ENCODE measurements at regions not wholly inside any gene's neighbourhood (a gene's known extent, or its start where the extent isn't known, plus 50 kb on each side); places are given as distances from the start of the nearest gene placed in this dataset.

DNA sequence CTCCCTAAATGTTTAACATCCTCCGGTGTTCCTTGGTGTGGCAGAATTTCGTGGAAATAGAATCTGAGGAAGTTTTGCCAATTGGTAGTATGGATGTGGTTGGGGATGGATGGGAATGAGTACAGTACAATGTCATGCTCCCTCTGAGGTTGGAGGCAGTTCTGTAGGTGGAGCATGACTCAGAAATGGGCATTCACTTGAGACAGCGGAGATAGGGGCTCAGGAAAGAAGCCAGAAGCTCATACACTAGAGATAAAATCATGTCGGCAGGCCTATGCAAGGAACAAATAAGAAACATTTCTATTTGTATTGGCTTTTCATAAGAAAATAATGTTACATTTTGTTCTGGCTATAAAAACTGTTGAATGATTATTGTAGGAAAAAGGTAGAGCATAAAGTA is 196.0 kb downstream of the URB2 start:
- DNase-seq (ENCODE audit: low spot score), result no peak

DNA sequence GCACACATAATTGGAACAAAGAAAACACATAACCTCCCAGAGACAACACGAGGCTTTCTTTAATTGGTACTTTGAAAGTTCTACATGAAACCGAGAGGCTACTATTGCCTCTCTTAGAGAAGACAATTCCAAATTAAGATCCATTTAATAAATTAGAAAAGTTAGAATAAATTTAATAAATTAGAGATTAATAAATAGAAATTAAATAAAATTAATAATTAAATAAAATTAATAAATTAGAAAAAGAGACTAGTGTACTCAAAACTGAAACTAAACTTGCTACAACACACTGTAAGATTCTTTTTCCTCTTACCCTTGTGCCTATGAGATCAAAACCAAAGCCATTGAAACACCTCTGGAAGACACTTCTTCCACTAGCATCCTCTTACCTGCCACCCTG is 199.0 kb downstream of the URB2 start:
- DNase-seq (ENCODE audit: low spot score), result no peak

DNA sequence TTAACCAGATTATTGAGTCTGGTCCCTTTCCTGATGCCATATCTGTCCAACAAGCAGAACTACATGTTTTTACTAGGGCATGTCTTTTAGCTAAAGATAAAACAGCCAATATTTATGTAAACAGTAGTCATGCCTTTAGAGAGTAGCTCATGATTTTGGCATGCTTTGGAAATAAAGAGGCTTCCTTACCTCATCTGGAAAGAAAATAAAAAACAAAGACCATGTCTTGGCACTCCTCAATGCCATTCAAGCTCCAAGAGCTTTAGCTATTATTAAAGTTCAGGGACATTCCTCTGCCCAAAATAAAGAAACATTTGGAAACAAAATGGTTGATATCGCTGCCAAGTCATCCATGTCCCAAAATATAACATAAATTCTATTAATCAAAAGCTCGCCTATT is 202.4 kb downstream of the URB2 start:
- DNase-seq (ENCODE audit: low spot score), result no peak

DNA sequence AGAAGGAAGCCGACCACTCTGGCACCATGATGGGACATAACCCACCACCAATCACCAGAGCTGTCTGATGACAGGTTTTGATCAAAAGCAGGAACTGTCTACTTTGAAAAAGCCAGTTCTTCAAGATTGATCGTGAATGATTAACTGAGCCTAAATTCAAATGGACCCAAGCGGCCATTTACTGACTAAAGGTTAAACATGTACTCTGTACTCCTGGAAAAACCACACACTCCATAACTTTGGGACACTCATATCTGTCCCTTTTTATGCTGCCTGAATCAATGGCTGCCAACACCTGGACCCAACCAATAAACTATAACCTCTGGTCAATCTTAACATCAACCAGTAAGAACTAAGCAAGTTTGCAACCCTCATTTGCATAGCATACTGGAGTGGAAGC is 206.6 kb downstream of the URB2 start:
- DNase-seq (ENCODE audit: low spot score), result no peak

DNA sequence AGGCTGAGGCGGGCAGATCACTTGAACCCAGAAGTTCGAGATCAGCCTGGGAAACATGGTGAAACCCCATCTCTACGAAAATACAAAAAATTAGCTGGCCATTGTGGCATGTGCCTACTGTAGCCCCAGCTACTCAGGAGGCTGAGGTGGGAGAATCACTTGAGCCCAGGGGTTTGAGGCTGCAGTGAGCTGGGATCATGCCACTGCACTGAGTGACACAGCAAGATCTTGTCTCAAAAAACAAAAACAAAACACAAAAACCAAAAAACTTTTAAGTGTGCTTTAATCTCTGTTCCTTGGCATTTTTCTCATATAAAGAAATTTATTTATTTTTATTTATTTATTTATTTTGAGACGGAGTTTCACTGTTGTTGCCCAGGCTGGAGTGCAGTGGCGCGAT is 208.2 kb downstream of the URB2 start:
- DNase-seq (ENCODE audit: low spot score), result no peak

DNA sequence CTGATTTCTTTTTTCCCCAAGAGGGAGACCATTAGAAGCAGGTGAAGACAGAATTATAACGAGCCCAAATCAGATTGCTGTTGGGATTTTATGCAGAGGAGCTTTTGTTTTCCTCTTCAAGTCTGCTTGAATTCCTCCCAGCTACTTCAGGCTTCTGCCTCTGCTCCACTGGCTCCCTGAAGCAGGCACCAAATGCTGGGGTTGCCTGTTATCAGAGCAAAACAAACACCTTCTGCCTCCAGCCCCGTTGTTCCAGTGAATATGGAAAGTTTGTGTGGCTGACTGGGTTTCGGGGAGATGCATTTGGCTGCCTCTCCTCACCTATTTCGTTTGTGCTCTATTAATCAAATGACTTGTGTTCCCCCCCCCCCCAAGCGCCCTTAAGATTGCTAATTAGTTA is 209.2 kb downstream of the URB2 start:
- no peak for DNase-seq (ENCODE audit: low spot score)

DNA sequence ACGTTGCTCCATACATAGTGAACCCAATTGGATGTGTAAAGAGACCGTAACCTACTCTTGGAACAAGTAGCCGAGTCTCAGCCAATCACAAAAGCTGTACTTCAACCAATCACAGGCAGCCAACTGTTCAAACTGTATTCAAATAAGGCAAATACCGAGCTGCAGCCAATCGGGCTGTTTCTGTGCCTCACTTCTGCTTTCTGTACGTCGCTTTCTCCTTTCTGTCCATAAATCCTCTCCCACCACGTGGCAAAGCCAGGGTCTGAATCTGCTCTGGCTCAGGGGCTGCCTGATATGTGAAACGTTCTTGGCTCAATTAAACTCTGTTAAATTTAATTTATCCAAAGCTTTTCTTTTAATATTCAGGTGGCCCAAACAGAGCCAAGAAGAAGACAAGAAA is 210.3 kb downstream of the URB2 start:
- DNase-seq (ENCODE audit: low spot score), result no peak

DNA sequence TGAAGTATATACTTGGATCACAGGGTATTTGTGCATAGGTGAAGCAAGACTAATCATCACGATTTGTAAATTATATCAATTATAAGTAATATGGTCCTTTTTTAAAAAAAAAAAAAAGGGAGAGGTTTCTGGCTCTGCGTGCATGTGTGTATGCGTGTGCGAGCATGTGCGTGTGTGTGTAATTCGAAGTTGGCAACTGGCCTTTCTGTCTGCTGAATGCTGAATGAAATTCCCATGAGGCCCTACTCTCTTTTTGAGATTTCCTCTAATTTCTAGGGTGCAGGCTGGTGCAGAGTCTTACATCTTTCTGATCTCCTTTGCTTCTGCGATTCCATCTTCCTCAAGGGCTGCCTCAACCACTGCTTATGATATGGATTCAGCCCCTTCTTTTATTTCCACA is 212.2 kb downstream of the URB2 start:
- DNase-seq (ENCODE audit: low spot score), result no peak

DNA sequence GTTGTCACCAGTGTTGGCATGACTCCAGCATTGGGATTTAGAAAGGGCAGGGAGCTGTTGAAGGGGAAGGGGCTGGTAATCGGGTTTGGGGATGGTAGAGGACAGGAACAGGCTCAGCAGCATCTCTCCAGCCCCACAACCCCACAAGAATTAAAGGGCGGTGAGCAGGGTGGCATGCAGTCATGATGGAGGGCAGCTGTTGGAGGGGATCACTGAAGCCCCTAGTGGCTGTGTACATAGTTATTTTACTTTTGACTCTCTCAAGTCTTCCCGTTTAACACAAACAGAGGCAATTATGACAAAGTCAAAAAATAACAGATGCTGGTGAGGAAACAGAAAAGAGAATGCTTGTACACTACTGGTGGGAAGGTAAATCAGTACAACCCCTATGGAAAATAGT is 213.8 kb downstream of the URB2 start:
- no peak for DNase-seq (ENCODE audit: low spot score)

DNA sequence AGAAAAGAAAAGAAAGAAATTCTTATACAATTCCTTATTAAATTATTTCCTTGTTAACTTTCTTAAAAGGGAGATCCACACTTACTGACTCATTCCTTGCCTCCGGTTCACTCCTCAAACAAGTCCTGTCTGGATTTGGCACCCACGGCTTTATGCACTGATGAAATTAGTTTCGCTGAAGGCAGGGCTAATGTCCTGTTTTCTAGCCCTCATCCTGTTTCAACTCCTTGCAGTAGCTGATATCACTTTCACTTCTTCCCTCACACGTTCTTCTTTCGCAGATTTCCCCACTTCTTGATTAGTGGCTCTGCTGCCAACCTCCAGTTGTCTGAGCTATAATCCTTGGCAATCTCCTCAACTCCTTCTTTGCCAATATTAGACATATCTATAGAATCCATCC is 215.2 kb downstream of the URB2 start:
- DNase-seq (ENCODE audit: low spot score), result no peak

DNA sequence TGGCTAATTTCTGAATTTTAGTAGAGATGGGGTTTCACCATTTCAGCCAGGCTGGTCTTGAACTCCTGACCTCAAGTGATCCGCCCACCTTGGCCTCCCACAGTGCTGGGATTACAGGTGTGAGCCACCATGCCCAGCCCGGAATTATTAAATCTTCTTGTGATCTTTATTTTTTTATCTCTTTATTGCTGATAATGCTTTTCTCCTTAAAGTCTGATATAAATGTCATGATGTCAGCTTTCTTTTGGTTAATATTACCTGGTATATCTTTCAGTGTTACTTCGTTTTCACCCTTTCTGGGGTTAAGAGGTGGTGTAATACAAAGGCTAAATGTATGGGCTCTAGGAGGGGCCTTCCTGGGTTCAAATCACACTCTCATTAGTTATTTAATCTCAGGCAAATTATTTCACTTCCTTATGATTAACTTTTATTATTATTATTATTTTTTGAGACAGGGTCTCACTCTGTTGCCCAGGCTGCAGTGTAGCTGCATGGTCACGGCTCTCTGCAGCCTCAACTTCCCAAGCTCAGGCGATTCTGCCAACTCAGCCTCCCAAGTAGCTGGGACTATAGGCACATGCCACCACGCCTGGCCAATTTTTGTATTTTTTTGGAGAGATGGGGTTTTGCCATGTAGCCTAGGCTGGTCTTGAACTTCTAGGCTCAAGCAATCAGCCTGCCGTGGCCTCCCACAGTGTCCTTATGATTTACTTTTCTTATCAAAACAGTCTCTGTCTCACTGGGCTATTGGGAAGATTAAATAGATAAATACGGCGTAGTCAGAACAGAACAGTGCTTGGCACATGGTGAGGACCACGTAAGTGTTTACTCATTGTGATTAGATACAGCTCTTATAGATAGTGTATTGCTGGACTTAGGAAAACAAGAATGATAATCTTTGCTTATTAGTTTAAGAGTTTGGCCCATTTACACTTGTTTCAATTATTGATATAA is 216.5 kb downstream of the URB2 start:
- no peak for DNase-seq (ENCODE audit: low spot score)

DNA sequence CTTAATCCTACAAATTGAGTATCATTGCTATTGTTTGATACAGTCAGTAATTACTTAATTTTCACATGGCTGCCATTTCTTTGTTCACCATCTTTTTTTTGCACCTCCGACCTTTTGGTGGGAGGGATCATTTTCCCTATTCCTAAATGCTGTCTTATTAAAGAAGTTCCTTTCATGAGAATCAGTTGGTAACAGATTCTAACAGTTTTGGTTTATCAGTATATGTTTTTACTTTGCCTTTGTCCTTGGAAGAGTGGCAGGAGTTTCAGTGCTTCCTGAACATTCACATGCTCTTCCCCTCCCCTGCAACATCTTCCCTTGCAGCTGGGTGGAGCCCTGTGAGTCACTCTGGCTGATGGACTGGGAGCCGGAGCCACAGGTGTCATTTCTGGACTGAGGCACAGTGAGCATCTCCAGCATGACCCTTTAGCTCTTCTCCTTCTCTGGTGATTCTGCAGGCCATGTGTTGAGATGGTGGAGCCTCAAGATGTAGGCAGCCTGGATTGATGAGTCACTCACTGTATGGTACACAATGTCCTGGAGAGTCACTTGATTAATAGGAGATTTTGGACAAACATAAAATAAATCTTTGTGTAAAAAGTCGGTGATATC is 217.7 kb downstream of the URB2 start:
- no peak for DNase-seq (ENCODE audit: low spot score)

DNA sequence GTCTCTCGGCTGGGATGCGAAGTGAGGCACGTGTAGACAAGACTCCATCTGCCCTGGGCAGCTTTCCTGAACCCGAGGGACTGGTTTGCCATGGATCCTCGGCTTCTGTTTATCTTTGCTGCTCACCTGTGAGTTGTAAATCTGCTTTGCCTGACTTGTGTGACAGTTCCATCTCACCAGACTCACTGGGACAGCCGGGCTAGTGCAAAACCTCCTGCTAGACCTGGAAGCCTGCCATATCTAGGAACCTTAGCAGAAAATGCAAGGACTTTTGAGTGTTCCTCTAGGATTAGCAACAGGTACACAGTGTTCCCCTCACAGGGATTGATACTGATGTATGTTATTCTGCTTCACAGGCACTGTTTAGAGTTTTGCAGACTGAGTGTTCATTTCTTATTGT is 218.6 kb downstream of the URB2 start:
- no peak for DNase-seq (ENCODE audit: low spot score)

DNA sequence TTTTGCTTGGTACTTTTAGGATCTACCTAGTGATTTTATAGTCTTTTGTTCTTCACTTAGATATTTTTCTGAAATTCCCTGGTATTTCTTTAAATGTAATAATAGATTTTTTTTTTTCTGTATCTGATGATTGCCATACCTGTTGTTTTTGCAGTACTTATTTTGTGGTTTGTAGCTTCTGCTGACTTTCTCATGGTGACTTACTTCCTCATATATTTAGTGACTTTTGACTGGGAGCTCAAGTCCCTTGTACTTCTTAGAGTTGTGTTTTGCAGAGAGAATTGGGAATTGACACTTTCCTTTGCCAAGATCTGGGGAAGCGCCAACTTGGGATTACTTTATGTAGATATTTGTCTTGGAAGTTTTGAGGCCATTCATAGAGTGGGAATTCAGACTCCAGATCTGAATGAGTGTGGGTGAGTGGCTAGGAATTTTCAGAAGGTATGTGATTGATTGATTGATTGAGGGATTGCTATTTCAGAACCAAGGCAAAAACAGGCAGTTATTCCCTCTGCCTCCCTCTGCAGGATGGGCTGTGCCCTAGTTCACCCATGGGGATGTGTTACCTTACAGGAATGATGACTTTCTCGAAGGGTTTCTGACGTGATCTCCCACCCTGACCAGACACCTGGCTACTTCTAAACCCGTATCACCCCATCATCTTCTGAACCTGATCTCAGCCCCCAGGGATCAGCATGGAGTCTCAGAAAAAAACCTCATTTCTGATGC is 219.5 kb downstream of the URB2 start:
- no peak for DNase-seq (ENCODE audit: low spot score)

DNA sequence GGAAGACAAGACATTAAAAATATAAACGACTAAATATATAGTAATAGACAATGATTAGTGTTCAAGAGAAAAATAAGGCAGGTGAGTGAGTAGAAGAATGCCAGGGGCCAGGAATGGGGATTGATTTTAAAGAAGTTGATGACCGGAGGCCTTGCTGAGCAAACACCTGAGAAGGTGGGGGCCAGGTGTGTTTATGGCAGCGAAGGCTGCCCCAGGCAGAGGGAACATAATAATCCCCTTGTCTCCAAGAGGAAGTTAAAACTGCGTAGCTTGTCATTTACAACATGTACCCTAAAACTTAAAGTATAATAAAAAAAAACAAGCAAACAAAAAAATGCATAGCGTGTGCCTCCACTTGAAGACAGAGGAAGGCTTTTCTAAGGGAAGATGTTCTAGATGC is 220.3 kb downstream of the URB2 start:
- DNase-seq (ENCODE audit: low spot score), result no peak

DNA sequence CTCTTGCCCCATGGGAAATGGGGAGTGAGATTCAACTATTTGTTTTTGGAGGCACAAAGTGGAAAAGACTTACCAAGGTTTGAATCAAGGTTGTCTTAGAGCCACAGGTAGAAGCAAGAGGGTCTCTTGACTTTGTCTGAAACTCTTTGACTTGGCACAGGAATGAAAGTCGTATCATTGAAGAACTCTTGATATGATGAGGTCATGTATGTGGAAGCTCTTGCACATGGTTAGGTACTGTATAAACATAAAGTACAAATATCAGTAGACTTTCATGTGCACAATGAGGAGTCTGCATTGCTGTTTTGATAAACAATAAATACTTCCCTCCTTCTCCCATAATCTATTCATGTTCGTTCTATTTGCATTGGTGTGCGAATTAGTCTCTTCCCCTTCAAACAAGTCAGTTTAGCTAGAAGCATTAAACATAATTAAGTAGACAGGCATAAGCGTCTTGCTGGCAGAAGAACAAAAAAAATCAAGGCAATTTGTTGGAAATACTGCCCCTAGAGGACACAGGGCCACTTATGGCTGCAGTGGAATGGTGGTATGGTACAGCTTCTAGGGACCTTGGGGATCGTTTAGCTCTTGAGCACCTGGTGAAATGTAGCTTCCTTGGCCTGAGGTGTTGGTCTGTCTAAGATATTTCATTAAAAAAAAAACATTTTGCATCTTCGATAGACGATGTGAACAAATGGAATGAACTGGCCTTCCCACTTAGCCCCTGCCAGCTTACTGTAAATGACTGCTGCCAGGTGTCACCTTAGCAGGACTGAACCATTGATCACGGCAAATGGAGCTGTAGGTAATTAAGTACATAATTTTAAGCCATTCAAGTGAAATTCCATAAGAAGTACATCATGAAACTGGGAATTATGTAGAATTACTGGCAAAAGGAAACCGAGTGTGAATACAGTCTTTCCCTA is 218.0 kb upstream of the GALNT2 start:
- DNase-seq (ENCODE audit: low spot score), result no peak

DNA sequence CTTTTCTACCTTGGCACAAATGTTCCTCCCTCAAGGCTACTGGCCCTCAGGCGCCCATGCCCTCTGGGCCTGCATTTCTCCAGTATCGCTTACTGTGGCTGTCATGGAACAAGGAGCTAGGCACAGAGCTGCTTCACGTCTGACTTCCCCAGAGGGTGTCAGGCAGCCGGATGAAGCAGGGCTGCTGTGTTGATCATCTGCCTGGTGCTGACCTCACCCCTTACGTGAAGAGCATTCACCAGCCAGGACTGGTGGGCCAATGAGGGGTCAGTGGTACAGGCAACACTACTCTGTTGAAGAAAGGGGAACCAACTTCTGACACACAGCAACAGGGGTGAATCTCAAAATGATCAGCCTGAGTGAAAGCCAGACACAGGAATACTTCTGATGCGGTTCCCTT is 215.5 kb upstream of the GALNT2 start:
- DNase-seq (ENCODE audit: low spot score), result no peak

DNA sequence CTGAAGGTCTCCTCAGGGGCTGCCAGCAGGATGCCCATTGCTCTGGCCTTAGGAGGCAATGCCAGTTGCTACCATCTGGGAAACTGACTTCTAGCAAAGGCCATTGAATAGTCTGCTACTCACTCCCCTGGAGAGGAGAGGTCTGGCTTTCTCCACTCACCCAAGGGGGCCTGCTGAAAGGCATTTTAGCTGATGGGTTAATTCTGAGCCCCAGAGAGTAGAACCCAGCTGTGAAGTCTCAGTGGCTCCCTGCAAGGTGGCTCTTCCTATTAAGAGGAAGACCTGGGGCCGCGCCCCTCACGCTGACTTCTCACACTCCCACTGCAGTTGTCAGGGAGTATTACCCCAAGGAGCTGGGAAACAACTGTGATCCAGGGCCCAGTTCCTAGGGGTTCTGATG is 213.3 kb upstream of the GALNT2 start:
- DNase-seq (ENCODE audit: low spot score), result no peak

DNA sequence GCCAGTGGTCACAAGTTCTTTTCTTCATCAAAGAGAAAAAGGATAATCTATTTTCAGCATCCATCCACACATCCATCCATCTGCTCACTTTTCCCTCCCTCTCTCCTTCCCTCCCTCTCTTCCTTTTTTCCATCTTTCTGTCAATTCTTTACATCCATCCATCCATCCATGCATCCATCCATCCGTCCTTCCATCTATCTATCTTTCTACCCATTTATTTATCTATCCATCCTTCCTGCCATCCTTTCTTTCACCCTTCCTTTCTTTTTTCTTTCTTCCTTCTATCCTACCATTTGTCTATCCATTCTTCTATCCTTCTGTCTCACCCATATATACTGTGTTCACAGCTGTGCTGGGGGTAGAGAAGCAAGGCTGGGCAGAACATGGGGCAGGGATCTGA is 212.4 kb upstream of the GALNT2 start:
- DNase-seq (ENCODE audit: low spot score), result no peak

DNA sequence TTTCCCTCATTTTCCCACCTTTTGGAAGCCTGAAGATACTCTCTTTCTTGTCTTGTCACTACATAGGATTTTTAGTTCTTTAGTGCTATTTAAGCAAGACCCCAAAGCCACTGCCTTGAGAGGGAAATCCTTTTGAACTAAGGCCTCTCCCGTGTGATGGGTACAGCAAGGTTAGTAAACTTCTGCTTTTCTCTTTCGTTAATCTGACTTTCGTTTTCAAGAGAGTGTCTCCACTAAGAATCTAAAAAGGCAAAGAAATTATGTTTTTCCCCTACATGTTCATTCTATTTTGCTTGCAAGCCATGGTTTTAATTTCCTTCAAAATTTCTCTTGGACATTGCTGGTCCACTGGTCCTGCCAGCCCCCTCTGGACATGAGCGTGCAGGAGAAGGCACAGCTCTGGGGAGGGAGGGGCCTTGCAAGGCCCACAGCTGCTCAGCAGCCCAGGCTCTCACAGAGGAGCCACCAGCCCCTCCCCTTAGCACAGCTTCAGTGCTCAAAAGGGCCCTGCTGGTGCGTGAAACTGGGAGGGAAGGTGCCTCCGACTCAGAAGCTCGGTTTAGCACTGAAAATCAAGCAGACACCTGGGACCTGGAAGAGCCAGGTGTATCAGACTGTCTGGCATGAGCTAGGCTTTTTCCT is 210.9 kb upstream of the GALNT2 start:
- no peak for DNase-seq (ENCODE audit: low spot score)

DNA sequence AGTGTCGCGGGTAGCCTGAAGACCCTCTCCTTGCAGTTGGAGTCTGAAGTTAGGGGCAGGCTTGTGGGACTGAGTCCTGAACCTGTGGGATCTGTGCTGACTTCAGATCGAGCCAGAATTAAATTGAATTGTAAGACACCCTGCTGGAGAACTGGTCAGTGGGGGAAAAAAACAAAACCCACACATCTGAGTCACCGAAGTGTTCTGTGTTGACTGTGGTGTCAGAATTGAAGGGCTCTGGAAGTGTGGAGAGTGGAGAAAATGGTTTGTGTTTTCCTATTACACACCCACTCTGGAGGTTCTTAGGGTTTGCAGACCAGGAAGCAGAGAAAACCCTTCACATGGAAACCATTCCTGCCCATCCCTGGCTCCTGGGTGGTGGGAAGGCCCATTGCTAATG is 209.5 kb upstream of the GALNT2 start:
- DNase-seq (ENCODE audit: low spot score), result no peak

DNA sequence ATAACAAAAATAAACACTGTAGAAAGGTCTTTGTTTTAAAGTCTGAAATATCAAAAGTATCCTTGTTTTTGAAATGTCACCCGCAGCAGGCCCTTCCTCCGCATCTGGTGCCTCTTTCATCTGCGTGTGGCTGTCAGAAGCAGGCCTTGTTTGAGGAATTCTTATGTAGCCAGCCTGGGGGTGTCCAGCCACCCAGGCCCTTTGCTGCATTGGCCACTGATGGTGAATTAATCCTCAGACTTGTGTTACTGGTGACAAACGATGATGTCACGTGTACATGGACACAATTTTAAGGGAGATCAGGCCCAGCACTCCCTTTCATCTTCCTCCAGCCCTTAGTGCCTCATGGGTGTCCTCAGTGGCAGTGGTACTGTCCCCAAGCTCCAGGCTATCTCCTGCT is 208.0 kb upstream of the GALNT2 start:
- no peak for DNase-seq (ENCODE audit: low spot score)
